ENCODE measurements at regions not wholly inside any gene's neighbourhood (a gene's known extent, or its start where the extent isn't known, plus 50 kb on each side); places are given as distances from the start of the nearest gene placed in this dataset.

DNA sequence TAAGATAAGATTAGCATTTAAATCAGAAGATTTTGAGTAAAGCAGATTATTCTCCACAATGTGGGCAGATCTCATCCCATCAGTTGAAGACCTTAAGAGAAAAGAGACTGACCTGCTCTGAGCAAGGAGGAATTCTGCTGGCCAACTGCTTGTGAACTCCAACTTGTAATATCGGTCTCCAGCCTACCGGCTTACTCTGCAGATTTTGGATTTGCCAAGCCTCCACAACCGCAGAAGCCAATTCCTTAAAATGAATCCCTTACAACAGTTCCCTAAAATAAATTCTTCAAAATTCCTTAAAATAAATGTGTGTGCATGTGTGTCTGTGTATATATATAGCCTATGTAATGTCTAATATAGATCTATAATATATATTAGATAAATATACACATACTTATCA, 107.4 kb upstream of the KLF13 start:
- Mint-ChIP-seq H3K27ac (peak overlapping the region; percentile 53 to 87), H3K9me3 (no peaks in the 10 kb centered on the region), H3K4me1 (peaks cover 26 to 57% of the 10 kb centered on the region in 2 donors), H3K4me3 (no peak overlapping the region), H3K36me3 (no peaks in the 10 kb centered on the region), H3K27me3 (ENCODE audit: low read depth in 2 of 2) (no peaks in the 10 kb centered on the region)
- Histone ChIP-seq H3K4me1 (ENCODE audit: control insufficient read depth, insufficient read depth, low read length) (peaks cover 35% of the 10 kb centered on the region), H3K27me3 (ENCODE audit: control insufficient read depth, insufficient read depth, low read length) (no peaks in the 10 kb centered on the region), H3K4me3 (ENCODE audit: low read length) (no peak overlapping the region), H3K36me3 (ENCODE audit: control insufficient read depth, insufficient read depth, low read length) (no peaks in the 10 kb centered on the region), H3K27ac (ENCODE audit: low read length) (no peak overlapping the region), H3K9me3 (ENCODE audit: control insufficient read depth, insufficient read depth, low read length) (no peaks in the 10 kb centered on the region)
- intact Hi-C loops (cut with micrococcal nuclease), result loop anchor here (10.0 kb wide), 3 partner anchors 46 to 146 kb away; partner anchors contain the start of gene KLF13
- ATAC-seq, result no peak
- TF ChIP-seq, protein P1, sequence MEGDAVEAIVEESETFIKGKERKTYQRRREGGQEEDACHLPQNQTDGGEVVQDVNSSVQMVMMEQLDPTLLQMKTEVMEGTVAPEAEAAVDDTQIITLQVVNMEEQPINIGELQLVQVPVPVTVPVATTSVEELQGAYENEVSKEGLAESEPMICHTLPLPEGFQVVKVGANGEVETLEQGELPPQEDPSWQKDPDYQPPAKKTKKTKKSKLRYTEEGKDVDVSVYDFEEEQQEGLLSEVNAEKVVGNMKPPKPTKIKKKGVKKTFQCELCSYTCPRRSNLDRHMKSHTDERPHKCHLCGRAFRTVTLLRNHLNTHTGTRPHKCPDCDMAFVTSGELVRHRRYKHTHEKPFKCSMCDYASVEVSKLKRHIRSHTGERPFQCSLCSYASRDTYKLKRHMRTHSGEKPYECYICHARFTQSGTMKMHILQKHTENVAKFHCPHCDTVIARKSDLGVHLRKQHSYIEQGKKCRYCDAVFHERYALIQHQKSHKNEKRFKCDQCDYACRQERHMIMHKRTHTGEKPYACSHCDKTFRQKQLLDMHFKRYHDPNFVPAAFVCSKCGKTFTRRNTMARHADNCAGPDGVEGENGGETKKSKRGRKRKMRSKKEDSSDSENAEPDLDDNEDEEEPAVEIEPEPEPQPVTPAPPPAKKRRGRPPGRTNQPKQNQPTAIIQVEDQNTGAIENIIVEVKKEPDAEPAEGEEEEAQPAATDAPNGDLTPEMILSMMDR (IDR thresholded peaks at IDR 0.05), result no peak
- 50% methylated on average over 2 of the region's 3 CpGs for WGBS (ENCODE audit: insufficient coverage)
- DNase-seq, result no peak

DNA sequence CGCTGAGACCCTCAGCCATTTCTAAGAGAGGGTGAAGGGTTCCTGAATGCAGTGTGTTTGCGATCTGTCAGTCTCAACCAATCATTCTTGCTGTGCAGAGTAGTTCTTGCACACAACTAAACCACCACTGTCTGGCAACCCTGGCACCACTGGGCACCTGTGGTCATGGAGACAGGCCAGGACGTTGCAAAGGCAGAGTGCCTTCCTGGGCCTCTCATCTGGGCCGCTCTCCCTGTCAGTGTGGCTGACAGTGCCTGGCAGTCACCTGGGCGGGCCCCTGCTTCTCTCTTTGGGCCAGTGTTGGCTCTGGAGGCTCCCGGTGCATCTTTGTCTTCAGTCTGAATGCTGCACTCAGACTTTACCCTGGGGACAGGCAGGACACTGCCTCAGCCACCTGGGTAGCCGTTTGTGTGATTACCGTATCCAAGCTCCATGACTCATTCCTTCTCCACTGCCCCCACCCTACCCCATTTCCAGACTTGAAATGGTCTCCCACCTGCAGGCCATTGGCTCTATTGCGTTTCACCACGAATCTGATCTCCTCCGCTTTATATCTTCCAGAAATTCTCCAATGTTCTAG, 104.6 kb upstream of the KLF13 start:
- Mint-ChIP-seq H3K9me3 (no peaks in the 10 kb centered on the region), H3K27ac (peak overlapping the region in 1 of 2 donors; percentile 10), H3K36me3 (no peaks in the 10 kb centered on the region), H3K4me1 (peaks cover 15 to 45% of the 10 kb centered on the region in 2 donors), H3K4me3 (no peak overlapping the region), H3K27me3 (ENCODE audit: low read depth in 2 of 2) (no peaks in the 10 kb centered on the region)
- H3K9me3 ChIP-seq (ENCODE audit: control insufficient read depth, insufficient read depth, low read length), result no peaks in the 10 kb centered on the region
- no peaks in the 10 kb centered on the region for H3K36me3 ChIP-seq (ENCODE audit: control insufficient read depth, insufficient read depth, low read length)
- H3K27ac ChIP-seq (ENCODE audit: low read length), result no peak overlapping the region
- intact Hi-C loops (cut with micrococcal nuclease), result no loop called here
- H3K27me3 ChIP-seq (ENCODE audit: control insufficient read depth, insufficient read depth, low read length), result no peaks in the 10 kb centered on the region
- TF ChIP-seq, protein P1 (IDR thresholded peaks at IDR 0.05), result no peak
- DNase-seq (no peak), ATAC-seq (no peak)
- peaks cover 20% of the 10 kb centered on the region for H3K4me1 ChIP-seq (ENCODE audit: control insufficient read depth, insufficient read depth, low read length)
- H3K4me3 ChIP-seq (ENCODE audit: low read length), result no peak overlapping the region
- WGBS (ENCODE audit: insufficient coverage), result 82% methylated on average over 11 of the region's 11 CpGs

DNA sequence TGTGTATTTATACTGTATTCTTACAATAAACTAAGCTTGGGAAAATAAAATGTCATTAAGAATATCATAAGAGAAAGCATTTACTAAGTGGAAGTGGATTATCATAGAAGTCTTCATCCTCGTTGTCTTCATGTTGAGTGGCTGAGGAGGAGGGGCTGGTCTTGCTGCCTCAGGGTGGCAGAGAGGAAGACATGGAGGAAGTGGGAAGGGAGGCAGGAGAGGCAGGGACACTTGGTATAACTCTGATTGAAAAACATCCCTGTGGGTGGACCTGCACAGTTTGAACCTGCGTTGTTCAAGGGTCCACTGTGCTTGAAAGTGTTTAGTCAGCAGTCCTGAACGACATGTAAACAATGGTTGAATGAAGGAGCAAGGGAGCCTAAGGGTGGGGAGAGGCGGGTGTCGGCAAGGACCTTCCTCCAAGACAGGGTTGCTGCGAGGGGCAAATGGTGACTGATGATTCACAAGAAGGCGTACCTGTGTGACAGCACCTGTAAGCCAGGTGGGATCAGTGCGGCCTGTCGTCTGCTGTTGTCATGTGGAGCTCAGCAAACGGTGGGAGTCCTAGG, 103.8 kb upstream of the KLF13 start:
- 80% methylated on average over 10 of the region's 10 CpGs for WGBS (ENCODE audit: insufficient coverage)

More for the DNA sequence above, 103.8 kb upstream of the KLF13 start:
- Histone ChIP-seq H3K36me3 (ENCODE audit: control insufficient read depth, insufficient read depth, low read length) (no peaks in the 10 kb centered on the region), H3K27ac (ENCODE audit: low read length) (no peak overlapping the region), H3K27me3 (ENCODE audit: control insufficient read depth, insufficient read depth, low read length) (no peaks in the 10 kb centered on the region), H3K9me3 (ENCODE audit: control insufficient read depth, insufficient read depth, low read length) (no peaks in the 10 kb centered on the region), H3K4me3 (ENCODE audit: low read length) (no peak overlapping the region), H3K4me1 (ENCODE audit: control insufficient read depth, insufficient read depth, low read length) (peaks cover 20% of the 10 kb centered on the region)
- DNase-seq (no peak), ATAC-seq (no peak)
- H3K9me3 Mint-ChIP-seq, result no peaks in the 10 kb centered on the region
- H3K27me3 Mint-ChIP-seq (ENCODE audit: low read depth in 2 of 2), result no peaks in the 10 kb centered on the region
- peak overlapping the region in 1 of 2 donors; percentile 10 for H3K27ac Mint-ChIP-seq
- TF ChIP-seq, protein P1 (IDR thresholded peaks at IDR 0.05), result no peak
- H3K4me1 Mint-ChIP-seq, result peaks cover 14 to 40% of the 10 kb centered on the region in 2 donors
- no peaks in the 10 kb centered on the region for H3K36me3 Mint-ChIP-seq
- intact Hi-C loops (cut with micrococcal nuclease), result no loop called here
- no peak overlapping the region for H3K4me3 Mint-ChIP-seq

All from natural killer cell (primary cell).